ENCODE measurements at regions not wholly inside any gene's neighbourhood (a gene's known extent, or its start where the extent isn't known, plus 50 kb on each side); places are given as distances from the start of the nearest gene placed in this dataset.

- intact Hi-C loops (cut with DNase I; ENCODE audit: low total_unique reads): no loop called here
- Histone ChIP-seq H3K9me3 (no peaks in the 10 kb centered on the region), H3K4me3 (no peak overlapping the region), H3K4me1 (no peaks in the 10 kb centered on the region), H3K27ac (no peak overlapping the region), H3K36me3 (ENCODE audit: low read depth, missing control alignments) (no peaks in the 10 kb centered on the region), H3K27me3 (no peaks in the 10 kb centered on the region)
- TF ChIP-seq POLR2A (IDR thresholded peaks at IDR 0.05): no peak
- no peak for TF ChIP-seq CTCF (IDR thresholded peaks at IDR 0.05)
- WGBS, 2 donors: 64 to 65% methylated on average over 5 of the region's 5 CpGs
- DNase-seq: no peak
Measured at GRCh38 chr4:177699365-177700213, 257.4 kb upstream of the AGA start.

- TF ChIP-seq CTCF (IDR thresholded peaks at IDR 0.05) (no peak), POLR2A (IDR thresholded peaks at IDR 0.05) (no peak)
- intact Hi-C loops (cut with DNase I; ENCODE audit: low total_unique reads): no loop called here
- H3K4me1 ChIP-seq: no peaks in the 10 kb centered on the region
- H3K27ac ChIP-seq: no peak overlapping the region
- no peaks in the 10 kb centered on the region for H3K27me3 ChIP-seq
- H3K36me3 ChIP-seq (ENCODE audit: low read depth, missing control alignments): no peaks in the 10 kb centered on the region
- 83 to 93% methylated on average over 2 of the region's 2 CpGs for WGBS, 2 donors
- H3K9me3 ChIP-seq: no peaks in the 10 kb centered on the region
- H3K4me3 ChIP-seq: no peak overlapping the region
- no peak for DNase-seq
Measured at GRCh38 chr4:177706916-177707315, 264.7 kb upstream of the AGA start.

- Histone ChIP-seq H3K4me3 (no peak overlapping the region), H3K27me3 (no peaks in the 10 kb centered on the region), H3K4me1 (no peaks in the 10 kb centered on the region), H3K27ac (no peak overlapping the region), H3K36me3 (ENCODE audit: low read depth, missing control alignments) (no peaks in the 10 kb centered on the region), H3K9me3 (no peaks in the 10 kb centered on the region)
- intact Hi-C loops (cut with DNase I; ENCODE audit: low total_unique reads): no loop called here
- 74 to 77% methylated on average over 3 of the region's 3 CpGs for WGBS, 2 donors
- DNase-seq: no peak
- TF ChIP-seq CTCF (IDR thresholded peaks at IDR 0.05) (no peak), POLR2A (IDR thresholded peaks at IDR 0.05) (no peak)
Measured at GRCh38 chr4:177713454-177713853, 271.2 kb upstream of the AGA start.

GRCh38 chr4:177717407-177717806 lies 275.2 kb upstream of the AGA start:
- Histone ChIP-seq H3K4me3 (no peak overlapping the region), H3K36me3 (ENCODE audit: low read depth, missing control alignments) (no peaks in the 10 kb centered on the region), H3K9me3 (no peaks in the 10 kb centered on the region), H3K27ac (no peak overlapping the region), H3K27me3 (no peaks in the 10 kb centered on the region), H3K4me1 (no peaks in the 10 kb centered on the region)
- WGBS, 2 donors: 93 to 97% methylated on average over 1 of the region's 1 CpG
- no peak for DNase-seq
- no peak for TF ChIP-seq POLR2A (IDR thresholded peaks at IDR 0.05)
- no peak for TF ChIP-seq CTCF (IDR thresholded peaks at IDR 0.05)
- intact Hi-C loops (cut with DNase I; ENCODE audit: low total_unique reads): no loop called here

GRCh38 chr4:177718514-177718913 lies 276.3 kb upstream of the AGA start:
- intact Hi-C loops (cut with DNase I; ENCODE audit: low total_unique reads): no loop called here
- Histone ChIP-seq H3K27ac (no peak overlapping the region), H3K36me3 (ENCODE audit: low read depth, missing control alignments) (no peaks in the 10 kb centered on the region), H3K27me3 (no peaks in the 10 kb centered on the region), H3K9me3 (no peaks in the 10 kb centered on the region), H3K4me1 (no peaks in the 10 kb centered on the region), H3K4me3 (no peak overlapping the region)
- WGBS, 2 donors: 86 to 87% methylated on average over 4 of the region's 4 CpGs
- no peak for DNase-seq
- TF ChIP-seq CTCF (IDR thresholded peaks at IDR 0.05): no peak
- no peak for TF ChIP-seq POLR2A (IDR thresholded peaks at IDR 0.05)
